Stimulated activated naive CD8-positive, alpha-beta T cell treated with anti-CD3 and anti-CD28 coated beads, Interleukin-15, Interleukin-2, amounts not matched to agents 100 U/mL and 50 U/mL, for 24 hours (primary cell): ENCODE measurements at regions not wholly inside any gene's neighbourhood (a gene's known extent, or its start where the extent isn't known, plus 50 kb on each side); places are given as distances from the start of the nearest gene placed in this dataset.
"Not testable (repeated sequence)": the region's sequence is repeated elsewhere in the genome, so short reads cannot be mapped to it uniquely, and the experiment has no call there.

ENCODE experiments used
- ATAC-seq: fragments of 150-1000 bp; cut with Tn5 transposase; one replicate; pipeline ENCODE4 v1.10.0; 2021
- DNase-seq: peaks from one replicate; pipeline ENCODE4 v3.0.0; 2021

DNA sequence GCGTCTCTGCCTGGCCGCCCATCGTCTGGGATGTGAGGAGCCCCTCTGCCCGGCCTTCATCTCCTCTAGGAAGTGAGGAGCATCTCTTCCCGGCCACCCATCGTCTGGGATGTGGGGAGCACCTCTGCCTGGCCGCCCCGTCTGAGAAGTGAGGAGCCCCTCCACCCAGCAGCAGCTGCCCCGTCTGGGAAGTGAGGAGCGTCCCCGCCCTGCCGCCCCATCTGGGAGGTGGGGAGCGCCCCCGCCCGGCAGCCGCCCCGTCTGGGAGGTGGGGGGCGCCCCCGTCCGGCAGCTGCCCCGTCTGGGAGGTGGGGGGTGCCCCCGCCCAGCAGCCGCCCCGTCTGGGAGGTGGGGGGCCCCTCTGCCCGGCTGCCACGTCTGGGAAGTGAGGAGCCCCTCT is 153.7 kb upstream of the MYRIP start:
- not testable (repeated sequence) for ATAC-seq, DNase-seq

DNA sequence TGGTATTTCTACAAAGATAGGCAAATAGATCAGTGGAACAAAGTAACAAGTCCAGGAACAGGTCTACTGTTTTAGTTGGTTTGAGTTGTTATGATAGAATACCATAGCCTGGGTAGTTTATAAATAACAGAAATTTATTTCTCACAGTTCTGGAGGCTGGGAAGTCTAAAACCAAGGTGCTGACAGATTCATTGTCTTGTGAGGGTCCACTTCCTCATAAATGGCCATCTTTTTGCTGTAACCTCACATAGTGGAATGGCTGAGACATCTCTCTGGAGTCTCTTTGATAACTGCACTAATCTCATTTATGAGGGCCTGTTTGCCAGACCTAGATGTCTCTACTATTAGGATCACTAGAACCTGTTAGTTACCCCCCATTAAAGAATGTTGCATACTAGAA is 152.3 kb upstream of the MYRIP start:
- DNase-seq (no peak), ATAC-seq (no peak)

GRCh38 chr3:39657775-39658174 is 151.6 kb upstream of the MYRIP start:
- DNase-seq: no peak
- no peak for ATAC-seq

DNA sequence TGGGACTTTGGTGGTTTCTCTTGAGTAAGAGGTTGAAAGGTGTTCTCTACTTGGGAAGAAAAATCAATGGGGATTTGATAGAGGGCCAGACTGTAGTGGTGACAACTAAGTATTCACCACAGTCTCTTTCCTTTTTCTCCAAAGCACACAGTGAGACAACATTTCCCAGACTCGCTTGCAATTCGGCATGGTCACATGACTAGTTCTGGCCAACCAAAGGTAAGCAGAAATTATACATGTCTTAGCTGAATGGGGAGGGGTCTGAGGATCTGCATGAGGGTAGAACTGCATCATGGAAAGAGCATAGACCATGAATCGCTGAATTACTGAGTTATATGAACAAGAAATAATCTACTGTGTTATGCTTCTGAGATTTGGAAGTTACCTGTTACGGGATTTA is 144.5 kb upstream of the MYRIP start:
- ATAC-seq: no peak
- DNase-seq: no peak

GRCh38 chr3:39665441-39665840 is 144.0 kb upstream of the MYRIP start:
- ATAC-seq (no peak), DNase-seq (no peak)

DNA sequence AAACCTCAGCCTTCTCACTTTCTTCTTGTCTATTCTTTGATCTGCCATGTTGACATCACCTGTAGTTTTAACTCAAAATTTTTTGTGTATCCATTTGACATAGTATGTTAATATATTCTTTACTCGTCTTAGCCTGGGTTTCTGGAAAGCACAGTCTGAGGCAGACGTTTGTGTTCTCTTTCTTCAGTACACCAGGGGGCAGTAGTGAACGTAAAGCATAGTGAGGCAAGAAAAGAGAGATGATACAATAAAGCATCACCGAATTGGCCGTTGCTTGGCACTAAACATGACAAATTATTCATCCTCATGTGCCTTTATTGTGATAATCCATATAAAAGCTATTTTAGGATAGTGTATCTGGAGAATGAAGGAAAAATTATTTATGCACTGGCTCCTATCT is 141.0 kb upstream of the MYRIP start:
- ATAC-seq: no peak
- DNase-seq: no peak

- ATAC-seq: no peak
- DNase-seq: no peak
These were observed 138.3 kb upstream of the MYRIP start for GRCh38 chr3:39671116-39671515.

DNA sequence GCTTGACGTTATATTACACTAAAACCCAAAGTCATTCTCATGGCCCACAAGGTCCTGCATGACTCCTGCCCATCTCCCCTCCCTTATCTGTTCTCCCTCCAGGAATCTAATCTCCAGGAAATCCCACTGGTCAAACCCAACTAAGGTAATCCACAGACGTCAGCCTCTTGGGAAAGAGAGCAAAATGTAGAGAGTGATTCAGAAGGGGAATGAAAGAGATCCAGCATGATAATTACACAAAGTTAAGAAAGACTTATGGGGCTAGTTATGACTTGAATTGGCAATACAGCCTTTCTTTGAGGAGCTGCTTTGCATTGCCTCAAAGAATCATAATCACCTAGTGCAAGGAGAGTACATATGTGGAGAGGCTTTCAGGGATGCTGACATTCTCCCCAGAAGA is 137.8 kb upstream of the MYRIP start:
- ATAC-seq (no peak), DNase-seq (no peak)

DNA sequence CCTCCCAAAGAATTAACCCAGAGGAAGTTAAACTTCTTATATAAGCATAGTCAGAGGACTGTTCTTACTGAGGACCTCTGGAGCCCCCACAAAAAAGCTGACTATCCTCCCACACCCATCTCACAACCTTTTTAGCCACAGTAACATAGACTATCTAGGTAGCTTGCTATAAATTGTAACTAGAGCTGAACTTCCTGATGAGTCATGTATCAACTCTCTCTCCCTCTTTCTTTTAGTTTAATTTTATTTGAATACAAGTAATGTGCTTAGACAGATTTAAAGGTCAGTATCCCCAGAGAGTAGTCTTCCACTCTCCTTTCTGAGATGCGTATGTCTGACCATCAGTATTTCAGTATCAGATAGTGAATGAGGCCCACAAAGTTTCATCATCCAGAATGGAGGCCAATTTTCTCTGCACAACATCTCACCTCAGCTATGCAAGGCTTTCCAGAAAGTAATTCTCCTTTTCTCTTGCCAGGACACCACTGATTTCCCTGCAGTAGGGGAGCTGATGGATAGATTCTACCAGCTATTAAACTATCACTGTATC is 104.0 kb upstream of the MYRIP start:
- no peak for ATAC-seq
- no peak for DNase-seq

DNA sequence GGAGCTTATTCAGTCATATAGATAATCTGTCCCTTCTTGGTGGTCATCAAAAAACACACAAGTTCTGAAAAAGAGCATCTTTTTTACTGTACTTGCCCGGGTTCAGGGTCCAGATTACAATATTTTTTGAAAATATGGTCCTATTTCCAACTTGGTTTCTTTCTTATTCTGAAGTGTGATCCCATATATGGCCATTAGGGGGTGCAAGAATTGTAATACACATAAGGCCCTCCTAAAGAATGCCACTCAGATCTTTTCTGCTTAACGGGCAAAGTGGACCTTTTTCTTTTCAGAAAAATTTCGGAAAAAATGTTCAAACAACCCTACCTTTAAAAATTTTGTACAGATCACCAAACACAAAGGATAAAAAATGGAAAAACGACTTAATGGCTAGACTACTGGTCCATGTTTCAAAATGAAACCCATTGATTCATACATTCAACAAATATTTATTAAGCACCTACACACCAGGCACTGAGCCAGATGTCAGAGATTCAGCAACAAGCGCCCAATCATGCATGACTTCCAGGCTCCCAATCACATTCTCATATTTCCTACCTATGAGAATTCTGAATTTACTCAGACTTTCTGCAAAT is 102.0 kb upstream of the MYRIP start:
- ATAC-seq: no peak
- no peak for DNase-seq

DNA sequence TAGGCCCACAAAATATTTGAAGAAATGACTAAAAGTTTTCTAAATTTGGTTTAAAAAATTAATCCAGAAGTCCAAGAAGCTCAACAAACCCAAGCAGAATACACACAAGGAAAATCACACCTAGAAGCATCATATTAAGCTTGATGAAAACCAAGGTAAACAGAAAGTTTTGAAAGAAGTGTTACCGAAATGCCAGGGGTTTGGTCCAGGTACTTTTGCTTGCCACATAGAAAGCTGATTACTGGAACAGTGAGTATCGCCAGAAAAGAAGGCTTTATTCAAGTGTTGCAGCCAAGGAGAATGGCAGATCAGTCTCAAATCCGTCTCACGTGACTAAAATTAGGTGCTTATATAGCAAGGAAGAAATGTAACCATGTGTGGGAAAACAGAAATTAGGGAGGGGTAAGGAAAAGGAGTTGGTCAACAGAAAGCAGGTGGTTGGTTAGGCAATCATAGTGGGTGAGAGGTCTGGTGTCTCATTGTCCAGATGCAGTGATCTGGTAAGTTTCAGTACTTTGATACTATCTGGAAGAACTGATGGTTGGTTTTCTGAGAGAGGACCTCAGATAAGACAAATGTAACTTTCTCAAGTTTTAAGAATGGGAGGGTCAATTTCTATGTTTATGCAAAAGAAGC is 96.9 kb upstream of the MYRIP start:
- ATAC-seq: no peak
- no peak for DNase-seq

DNA sequence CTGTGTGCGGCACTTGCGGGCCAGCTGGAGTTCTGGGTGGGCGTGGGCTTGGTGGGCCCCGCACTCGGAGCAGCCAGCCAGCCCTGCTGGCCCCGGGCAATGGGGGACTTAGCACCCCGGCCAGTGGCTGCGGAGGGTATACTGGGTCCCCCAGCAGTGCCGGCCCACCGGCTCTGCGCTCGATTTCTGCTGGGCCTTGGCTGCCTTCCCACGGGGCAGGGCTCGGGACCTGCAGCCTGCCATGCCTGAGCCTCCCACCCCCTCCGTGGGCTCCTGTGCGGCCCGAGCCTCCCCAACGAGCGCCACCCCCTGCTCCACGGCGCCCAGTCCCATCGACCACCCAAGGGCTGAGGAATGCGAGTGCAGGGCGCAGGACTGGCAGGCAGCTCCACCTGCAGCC is 96.1 kb upstream of the MYRIP start:
- ATAC-seq, DNase-seq: not testable (repeated sequence)

- ATAC-seq: no peak
- no peak for DNase-seq
These were observed 92.6 kb upstream of the MYRIP start for GRCh38 chr3:39716849-39717248.

DNA sequence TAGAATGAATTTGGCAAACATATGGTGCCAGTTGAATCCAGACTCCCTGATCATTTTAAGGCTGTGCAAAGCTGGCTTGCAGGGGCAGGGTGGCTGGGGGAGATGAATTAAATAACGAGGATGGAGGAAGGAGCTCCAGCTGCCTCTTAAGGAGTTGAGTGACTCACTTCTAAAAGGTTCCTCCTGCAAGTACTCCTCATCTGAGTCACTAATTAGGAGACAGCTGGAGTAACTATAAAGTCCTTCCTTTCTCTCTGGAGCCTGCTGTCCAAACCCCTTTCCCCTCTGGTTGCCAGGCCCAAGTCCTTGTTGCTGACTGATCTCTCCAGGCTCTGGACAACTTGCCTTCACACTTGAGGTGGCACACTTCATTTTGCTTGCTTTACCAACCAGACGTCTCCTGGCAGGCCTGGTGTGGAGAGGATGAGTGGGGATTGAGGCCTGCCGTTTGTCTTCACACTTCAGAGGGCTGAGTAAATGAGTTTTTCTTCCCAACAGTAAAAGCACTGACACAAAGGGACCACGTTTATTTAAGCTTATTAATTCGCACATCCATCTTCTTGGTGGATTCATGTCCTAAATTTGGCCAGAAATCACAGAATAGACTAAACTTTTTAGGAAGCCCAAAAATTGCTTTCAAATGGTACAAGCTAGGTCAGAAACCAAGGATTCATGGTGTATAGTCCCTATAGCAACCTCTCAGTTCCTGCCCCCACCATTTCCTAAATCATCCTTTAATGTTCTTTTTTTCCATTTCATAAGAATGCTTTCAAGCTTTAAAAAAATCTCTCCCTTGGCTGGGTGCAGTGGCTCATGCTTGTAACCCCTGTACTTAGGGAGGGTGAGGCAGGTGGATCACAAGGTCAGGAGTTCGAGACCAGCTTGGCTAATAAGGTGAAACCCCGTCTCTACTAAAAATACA is 90.5 kb upstream of the MYRIP start:
- ATAC-seq: no peak
- DNase-seq: no peak

GRCh38 chr3:39721076-39721475 is 88.3 kb upstream of the MYRIP start:
- DNase-seq (no peak), ATAC-seq (no peak)

DNA sequence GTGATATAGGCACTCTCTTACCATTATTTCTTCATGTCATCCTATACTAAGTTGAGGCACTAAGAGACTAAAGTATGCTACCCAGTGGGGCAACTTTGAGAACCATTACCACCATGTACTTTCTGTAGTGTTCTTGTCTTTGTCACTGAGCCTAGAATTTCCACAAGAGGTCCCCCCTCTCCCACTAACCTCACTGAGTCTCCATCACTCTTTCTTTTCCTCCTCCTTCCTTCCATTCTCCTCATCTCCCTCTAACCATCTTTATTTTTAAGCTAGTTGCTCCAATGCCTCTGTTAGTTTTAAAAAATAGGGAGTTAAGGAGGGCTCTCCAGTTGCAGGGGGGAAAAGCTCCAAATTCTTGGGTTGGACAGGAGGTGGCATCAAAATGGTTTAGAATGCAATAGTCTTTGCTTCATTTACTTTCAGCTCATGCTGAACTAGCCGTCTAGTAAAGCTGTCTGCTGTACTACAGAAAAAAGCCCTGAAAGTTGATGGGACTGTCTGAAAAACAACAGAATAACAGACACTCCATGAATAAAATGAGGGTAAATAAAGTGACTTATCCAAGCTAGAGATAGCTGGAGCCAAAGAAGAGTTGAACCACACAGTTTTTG is 85.1 kb upstream of the MYRIP start:
- DNase-seq (no peak), ATAC-seq (no peak)

DNA sequence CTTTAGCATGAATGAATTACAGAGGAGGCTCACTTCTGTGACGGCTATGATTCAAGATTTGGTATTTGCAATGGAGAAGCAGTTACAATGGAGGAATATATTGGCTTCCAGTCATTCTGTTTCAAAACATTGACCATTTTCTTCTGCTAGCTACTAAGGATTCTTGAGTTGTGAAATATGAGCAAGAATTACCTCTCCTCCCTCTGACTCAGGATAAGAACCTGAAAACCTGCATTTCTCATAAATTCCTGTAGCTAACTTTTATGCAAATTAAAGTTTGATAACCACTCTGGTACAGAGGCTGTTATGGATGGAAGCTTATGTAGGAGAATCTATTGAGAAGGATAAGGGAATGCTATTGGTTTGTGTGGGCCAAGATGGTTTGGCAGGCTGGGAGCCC is 84.1 kb upstream of the MYRIP start:
- DNase-seq (no peak), ATAC-seq (no peak)

DNA sequence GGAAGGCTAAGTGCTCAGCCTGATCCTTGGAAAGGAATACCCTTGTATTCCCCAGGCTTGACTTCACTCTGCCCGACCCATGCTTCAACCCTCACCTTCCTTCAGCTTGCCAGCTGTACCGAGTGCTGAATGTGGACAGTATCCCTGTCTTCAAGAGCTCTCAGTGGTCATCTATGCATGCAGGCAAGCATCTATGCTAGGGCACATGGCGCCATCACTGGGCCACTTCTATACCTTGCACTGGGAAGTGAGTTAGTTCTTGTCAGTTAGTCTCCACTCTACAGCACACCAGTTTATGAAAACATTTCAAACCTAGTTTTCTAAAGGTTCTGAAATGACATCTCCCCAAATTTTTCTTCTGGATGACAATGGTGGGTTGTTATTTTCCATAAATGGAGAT is 82.0 kb upstream of the MYRIP start:
- ATAC-seq: no peak
- no peak for DNase-seq

- no peak for DNase-seq
- no peak for ATAC-seq
These were observed 75.6 kb upstream of the MYRIP start for GRCh38 chr3:39733804-39734203.

DNA sequence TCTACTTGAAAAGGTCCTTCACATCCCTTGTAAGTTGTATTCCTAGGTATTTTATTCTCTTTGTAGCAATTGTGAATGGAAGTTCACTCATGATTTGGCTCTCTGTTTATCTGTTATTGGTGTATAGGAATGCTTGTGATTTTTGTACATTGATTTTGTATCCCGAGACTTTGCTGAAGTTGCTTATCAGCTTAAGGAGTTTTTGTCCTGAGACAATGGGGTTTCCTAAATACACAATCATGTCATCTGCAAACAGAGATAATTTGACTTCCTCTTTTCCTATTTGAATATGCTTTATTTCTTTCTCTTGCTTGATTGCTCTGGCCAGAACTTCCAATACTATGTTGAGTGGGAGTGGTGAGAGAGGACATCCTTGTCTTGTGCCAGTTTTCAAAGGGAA is 69.8 kb upstream of the MYRIP start:
- DNase-seq, ATAC-seq: not testable (repeated sequence)

- no peak for DNase-seq
- ATAC-seq: no peak
These were observed 64.7 kb upstream of the MYRIP start for GRCh38 chr3:39744746-39745145.

DNA sequence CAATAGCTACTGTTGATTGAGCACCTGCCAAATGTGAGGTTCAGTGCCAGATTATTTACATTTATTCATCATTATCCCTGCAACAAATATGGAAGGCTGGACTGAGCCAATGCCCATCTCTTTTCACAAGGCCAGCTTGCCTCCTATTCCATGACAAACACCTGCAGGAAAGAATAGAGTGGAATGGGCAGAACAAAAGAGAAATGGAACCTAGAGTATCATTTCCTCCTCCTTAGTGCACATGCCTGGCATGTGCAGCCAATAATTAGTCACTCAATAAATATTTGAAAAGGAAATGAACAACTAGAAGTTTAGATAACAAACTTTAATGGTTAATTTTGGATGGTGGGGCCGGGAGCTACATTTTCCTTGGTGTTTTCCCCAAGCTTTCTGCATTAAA is 61.4 kb upstream of the MYRIP start:
- no peak for DNase-seq
- ATAC-seq: no peak

DNA sequence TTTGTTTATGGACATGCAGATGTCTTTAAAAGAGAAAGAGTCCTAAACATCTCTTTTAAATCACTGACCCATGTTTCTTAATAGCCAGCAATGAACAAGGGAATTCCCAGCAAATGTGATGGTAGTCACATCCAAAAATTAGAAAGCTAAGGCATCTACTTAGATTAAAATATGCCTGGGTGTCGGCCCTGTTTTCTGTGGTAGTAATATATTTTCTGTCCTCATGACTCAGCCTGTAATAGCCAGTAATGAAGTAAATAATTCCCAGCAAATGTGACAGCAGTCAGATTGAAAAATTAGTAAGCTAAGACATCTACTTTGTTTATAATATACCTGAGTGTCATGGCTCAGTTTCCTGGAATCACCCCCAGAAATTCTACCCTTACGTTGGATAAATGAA is 60.6 kb upstream of the MYRIP start:
- ATAC-seq: no peak

More for the DNA sequence above, 60.6 kb upstream of the MYRIP start:
- no peak for DNase-seq
